NCI-H345 treated with DMSO at 0.1 percent for 48 hours (cell line): ENCODE measurements at regions not wholly inside any gene's neighbourhood (a gene's known extent, or its start where the extent isn't known, plus 50 kb on each side); places are given as distances from the start of the nearest gene placed in this dataset.
A peak's percentile ranks its signal among the peaks of the same experiment; 100 is the strongest.

Experiments used
- DNase-seq: peaks from one replicate; lab custom pipeline; 2025; ENCODE audit not compliant: unreplicated experiment; lab: John Stamatoyannopoulos, UW

GRCh38 chr12:13691598-13691997 lies 289.8 kb downstream of the GRIN2B start:
- DNase-seq: no peak

GRCh38 chr12:13687633-13688032 lies 293.8 kb downstream of the GRIN2B start:
- no peak for DNase-seq

DNA sequence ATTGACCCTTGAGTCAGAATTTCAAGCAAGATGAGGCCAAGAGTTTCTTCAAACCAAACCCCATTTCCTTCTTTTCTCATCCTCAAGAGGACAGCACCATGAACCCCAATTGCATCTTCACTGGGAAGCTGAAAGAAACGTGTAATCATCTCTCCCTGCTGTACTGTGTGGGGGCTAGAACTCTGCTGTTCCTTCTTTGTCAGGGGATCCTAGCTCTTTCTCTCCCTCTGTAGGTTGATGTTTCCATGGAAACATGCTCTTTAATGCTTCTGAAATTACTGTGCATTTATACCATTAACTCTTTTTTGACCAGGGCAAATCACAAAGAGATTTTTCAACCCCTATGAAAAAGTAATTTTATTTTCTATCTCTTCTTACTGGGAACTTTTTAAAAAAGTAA lies 295.1 kb downstream of the GRIN2B start:
- no peak for DNase-seq

DNA sequence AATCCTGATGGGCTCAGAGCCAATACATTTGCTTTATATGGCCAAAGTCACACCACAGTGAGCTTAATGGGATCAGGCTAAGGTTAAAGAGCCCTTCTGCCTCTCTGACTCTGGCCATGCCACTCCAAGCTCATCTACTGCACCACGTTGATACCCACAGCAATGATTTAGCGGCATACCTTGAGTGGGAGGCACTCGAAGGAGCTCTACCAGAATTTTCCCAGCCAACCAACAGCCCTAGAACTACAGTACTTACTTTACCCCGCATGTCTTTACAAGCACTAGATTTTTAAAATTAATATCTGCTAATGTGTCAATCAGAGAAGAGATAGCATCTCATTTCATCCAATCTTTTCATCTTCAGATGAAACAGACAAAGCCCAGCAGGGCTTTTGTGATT lies 300.5 kb downstream of the GRIN2B start:
- DNase-seq: no peak

DNA sequence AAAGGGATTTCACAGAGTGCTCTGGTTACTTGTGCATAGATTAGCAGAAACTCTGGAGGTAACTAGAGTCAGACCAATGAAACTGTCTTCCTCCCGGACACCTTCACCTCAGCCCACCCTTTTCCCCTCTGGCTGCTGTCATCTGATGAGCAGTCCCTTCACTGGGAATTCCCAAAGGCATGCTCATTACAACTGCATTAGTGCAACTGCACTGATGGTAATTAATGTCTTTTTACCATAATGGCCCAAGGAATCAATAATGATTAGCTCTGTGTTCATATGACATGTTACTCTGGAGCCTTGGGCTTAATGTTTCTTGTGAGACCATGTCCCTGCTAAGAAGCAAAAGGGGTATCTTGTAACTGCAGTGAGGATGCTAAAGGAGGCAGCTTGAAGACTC lies 304.5 kb downstream of the GRIN2B start:
- no peak for DNase-seq

- no peak for DNase-seq
Measured at GRCh38 chr12:13670285-13670866, 311.0 kb downstream of the GRIN2B start.

DNA sequence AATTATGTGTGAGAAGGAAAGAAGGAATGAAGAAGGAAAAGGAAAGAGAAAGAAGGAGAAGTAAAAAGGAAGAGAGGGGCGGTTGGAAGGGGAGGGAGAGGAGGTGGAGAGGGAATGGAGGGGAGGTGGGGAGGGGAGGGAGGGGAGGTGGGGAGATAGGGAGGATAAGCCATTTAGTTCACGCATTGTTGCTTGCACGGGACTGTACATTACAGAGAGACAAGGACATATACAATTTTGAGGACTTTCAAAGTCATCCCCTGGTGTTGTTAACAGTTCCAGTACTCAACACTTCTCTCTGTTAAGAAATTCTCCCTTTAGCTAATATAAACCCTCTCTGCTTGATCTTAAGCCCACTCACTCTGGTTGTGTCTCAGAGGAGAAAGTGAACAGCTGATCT lies 312.5 kb downstream of the GRIN2B start:
- DNase-seq: no peak

- no peak for DNase-seq
Measured at GRCh38 chr12:13666806-13667205, 314.6 kb downstream of the GRIN2B start.

GRCh38 chr12:13661005-13661887 lies 320.2 kb downstream of the GRIN2B start:
- DNase-seq: peak; percentile 18

- DNase-seq: no peak
Measured at GRCh38 chr12:13654456-13654855, 326.9 kb downstream of the GRIN2B start.

DNA sequence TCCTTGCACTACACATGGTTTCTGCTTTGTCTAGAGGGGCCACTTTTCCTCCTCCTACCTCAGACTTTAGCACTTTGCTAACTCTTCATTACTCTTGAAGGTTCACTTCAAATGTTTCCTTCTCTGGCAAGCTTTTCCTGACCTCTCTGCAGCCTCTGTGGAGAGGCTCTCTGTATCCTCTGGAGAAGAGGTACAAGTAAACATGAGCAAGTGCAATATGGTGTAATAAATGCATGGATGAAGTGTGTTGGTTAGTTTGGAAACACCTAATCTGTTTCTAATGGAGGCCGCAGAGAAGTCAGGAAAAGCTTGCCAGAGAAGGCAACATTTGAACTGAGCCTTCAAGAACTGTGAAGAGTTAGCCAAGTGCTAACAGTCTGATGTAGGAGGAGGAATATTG lies 329.3 kb downstream of the GRIN2B start:
- no peak for DNase-seq

- no peak for DNase-seq
Measured at GRCh38 chr12:13635709-13636108, 345.7 kb downstream of the GRIN2B start.

- DNase-seq: no peak
Measured at GRCh38 chr12:13631873-13632272, 349.5 kb downstream of the GRIN2B start.

DNA sequence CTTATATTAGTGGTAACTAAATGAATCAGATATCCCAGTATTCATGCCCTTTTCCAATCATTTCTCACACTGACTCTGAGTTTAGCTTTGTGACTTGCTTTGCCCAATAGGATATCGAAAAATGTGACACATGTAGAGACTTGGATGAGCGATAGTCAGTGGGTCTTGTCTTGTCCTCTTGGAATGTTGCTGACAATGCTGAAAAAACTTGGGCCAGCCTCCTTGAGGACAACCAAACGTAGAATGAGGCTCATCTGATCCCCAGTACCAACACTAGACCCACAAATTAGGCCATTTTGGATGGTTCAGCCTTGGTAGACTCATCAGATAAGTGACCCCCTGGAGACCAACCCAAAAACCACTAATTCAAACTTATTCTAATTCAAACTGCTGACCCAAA lies 351.0 kb downstream of the GRIN2B start:
- no peak for DNase-seq

DNA sequence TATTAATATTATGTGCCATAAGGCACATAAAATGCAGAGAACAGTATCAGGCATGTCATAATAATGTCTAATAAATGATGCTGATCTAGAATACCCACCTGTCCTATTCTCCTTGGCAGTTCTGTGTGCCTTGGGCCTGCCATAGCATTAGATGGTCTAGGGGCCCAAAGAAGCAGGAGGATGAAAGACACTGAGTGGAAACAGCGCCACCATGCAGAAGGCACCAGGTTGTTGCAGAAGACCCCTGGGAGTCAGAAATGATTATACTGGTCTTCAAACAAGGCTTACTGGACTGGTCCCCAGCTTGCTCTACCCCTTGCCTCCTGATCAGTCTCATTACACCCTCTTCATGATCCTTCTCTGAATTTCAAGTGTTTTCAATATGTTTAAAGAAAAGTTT lies 353.3 kb downstream of the GRIN2B start:
- DNase-seq: no peak

DNA sequence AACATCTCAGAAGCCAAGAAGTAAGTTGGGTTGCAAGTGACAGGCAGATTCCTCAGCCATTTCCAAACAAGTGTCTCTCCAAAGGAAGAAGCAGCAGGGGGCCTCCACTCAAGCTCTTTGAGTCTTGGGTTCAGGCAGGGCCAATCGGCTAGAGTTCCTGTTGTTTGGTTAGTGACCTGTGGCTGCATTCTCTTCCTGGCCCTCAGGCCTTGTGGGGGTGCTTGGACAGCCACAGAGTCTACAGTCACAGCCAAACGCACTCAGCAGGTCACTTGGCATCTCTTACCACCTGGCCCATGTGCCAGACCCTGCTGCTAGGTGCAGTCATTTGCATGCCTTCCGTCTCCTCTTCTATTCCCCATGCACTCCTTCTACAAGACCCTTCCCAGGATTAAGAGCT lies 353.9 kb downstream of the GRIN2B start:
- no peak for DNase-seq

DNA sequence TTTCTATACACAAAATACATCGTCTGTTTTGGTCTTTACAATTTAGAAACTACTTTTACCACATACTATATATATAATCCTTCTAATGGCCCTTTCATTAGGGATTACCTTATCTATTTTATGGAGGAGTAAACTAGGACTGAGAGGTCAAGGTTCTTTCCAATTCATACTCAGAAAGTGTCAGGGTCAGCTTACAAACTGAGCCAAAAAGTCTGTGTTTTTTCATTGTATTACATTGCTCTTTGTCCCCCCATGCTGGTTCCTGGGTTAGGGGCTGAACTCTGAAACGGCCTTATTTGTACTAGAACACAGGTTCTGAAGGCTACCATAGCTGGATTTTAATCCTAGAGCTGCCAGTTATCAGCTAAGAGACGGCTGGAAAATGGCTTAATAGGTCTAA lies 368.1 kb downstream of the GRIN2B start:
- no peak for DNase-seq

- DNase-seq: no peak
Measured at GRCh38 chr12:13609894-13610679, 371.3 kb downstream of the GRIN2B start.

GRCh38 chr12:13606290-13606689 lies 375.1 kb downstream of the GRIN2B start:
- DNase-seq: no peak

DNA sequence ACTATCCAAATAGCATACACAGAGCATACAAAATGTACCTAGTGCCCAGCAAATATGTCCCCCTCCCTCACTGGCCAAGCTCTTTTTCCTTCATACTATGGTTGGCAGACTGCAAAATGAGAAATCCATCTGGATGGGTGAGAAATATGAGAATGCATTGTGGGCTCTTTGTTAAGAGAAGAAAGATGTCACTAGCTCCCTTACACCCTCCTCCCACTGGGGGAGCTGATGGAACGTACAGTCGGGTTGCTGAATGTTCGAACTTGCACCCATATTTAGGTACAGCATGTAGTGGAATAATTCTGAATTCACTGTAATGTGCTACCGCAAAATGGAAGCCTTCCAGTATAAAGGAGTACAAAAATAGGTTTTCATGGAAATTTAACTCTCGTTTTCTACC lies 377.4 kb downstream of the GRIN2B start:
- no peak for DNase-seq

DNA sequence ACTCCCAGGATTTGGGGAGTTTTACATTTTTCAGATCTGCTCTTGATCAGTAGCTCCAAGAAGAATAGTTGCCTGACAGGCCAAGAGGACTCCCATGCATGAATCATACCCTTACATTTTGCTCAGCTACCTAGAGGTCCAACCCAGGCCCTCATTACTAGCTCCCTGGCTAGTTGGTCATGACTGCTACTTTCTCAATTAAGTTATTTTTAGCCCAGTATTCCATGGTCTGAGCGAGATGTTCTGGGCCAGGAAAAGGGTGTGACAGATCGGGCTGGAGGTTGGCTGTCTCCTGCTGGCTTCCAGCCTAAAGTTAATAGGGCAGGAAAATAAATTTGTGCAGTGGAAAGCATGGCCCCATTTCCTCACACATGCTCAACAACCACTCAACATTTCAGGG lies 379.2 kb downstream of the GRIN2B start:
- no peak for DNase-seq

DNA sequence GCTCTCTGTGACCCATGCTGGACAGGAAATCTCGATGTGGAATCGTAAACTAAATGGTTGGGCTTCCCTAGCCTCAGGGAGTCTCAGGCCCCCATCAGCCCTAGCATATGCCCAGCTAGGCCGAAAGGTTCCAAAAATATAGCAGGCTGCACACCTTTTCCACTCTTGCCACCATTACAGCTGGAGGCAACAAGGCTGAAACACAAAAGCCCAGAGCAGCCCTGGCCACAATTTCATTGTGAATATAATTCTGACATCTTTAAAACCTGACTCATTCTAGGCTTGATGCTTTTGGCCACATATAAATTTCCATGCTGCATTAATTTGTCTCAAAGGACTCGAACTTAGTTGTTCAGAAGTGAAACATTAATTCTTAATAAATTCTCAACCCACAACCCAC lies 382.2 kb downstream of the GRIN2B start:
- DNase-seq: no peak
